T-helper 9 cell (primary cell): ENCODE measurements at regions not wholly inside any gene's neighbourhood (a gene's known extent, or its start where the extent isn't known, plus 50 kb on each side); places are given as distances from the start of the nearest gene placed in this dataset.
"Not testable (repeated sequence)": the region's sequence is repeated elsewhere in the genome, so short reads cannot be mapped to it uniquely, and the experiment has no call there.

ENCODE experiments used
- DNase-seq: peaks from one replicate; pipeline ENCODE4 v3.0.0-alpha.2; 2020

GRCh38 chr17:43315858-43316521 is 82.2 kb upstream of the RNU2-1 start:
- DNase-seq: no peak

GRCh38 chr17:43315369-43315768 is 81.6 kb upstream of the RNU2-1 start:
- DNase-seq: no peak

GRCh38 chr17:43314611-43315011 is 80.8 kb upstream of the RNU2-1 start:
- no peak for DNase-seq

- DNase-seq: no peak
Measured at GRCh38 chr17:43312011-43312410, 78.2 kb upstream of the RNU2-1 start.

GRCh38 chr17:43309505-43310332 is 75.9 kb upstream of the RNU2-1 start:
- no peak for DNase-seq

- DNase-seq: no peak
Measured at GRCh38 chr17:43308999-43309398, 75.2 kb upstream of the RNU2-1 start.

GRCh38 chr17:43304792-43305191 is 71.0 kb upstream of the RNU2-1 start:
- not testable (repeated sequence) for DNase-seq

GRCh38 chr17:43303049-43303448 is 69.3 kb upstream of the RNU2-1 start:
- not testable (repeated sequence) for DNase-seq

GRCh38 chr17:43299300-43300076 is 65.7 kb upstream of the RNU2-1 start:
- not testable (repeated sequence) for DNase-seq

GRCh38 chr17:43289670-43290069 is 55.9 kb upstream of the RNU2-1 start:
- not testable (repeated sequence) for DNase-seq

- not testable (repeated sequence) for DNase-seq
Measured at GRCh38 chr17:43283606-43284005, 49.8 kb upstream of the RNU2-1 start.
